Activated CD8-positive, alpha-beta T cell treated with anti-CD3 and anti-CD28 coated beads for 36 hours (primary cell): ENCODE measurements at regions not wholly inside any gene's neighbourhood (a gene's known extent, or its start where the extent isn't known, plus 50 kb on each side); places are given as distances from the start of the nearest gene placed in this dataset.
"Not testable (repeated sequence)": the region's sequence is repeated elsewhere in the genome, so short reads cannot be mapped to it uniquely, and the experiment has no call there.

Experiments used
- ATAC-seq: fragments of 200-7000 bp; cut with Tn5 transposase; one replicate; pipeline ENCODE4 v1.10.0; 2021; ENCODE audit warnings: mild to moderate bottlenecking, moderate library complexity
- CTCF ChIA-PET: fragments of 350-600 bp; sonication (Branson Sonifier 250); formaldehyde crosslinking; loops from one replicate; lab custom pipeline; 2021; ENCODE audit warnings: antibody characterized with exemption; lab: Charles Lee
- POLR2A ChIA-PET: fragments of 350-600 bp; sonication (Branson Sonifier 250); formaldehyde crosslinking; loops from one replicate; lab custom pipeline; 2021; ENCODE audit warnings: antibody characterized with exemption; lab: Charles Lee
- DNase-seq: peaks from one replicate; pipeline ENCODE4 v3.0.0-alpha.2; 2020
- H3K27ac Mint-ChIP-seq: one replicate; pipeline ENCODE4 v1.8.0; 2021; ENCODE audit warnings: mild to moderate bottlenecking, mixed read lengths
- H3K27me3 Mint-ChIP-seq: one replicate; pipeline ENCODE4 v1.8.0; 2021; ENCODE audit warnings: mixed read lengths
- H3K36me3 Mint-ChIP-seq: one replicate; pipeline ENCODE4 v1.8.0; 2021; ENCODE audit warnings: low read depth, mixed read lengths
- H3K4me1 Mint-ChIP-seq: one replicate; pipeline ENCODE4 v1.8.0; 2021; ENCODE audit warnings: low read depth, mixed read lengths
- H3K4me3 Mint-ChIP-seq: one replicate; pipeline ENCODE4 v1.8.0; 2021; ENCODE audit warnings: mild to moderate bottlenecking, moderate library complexity, mixed read lengths
- H3K9me3 Mint-ChIP-seq: one replicate; pipeline ENCODE4 v1.8.0; 2021; ENCODE audit warnings: mixed read lengths
- CTCF ChIP-seq: fragments of 200-600 bp; IDR thresholded peaks from one replicate; pipeline ENCODE4 v1.8.0; 2022; ENCODE audit warnings: antibody characterized with exemption, mild to moderate bottlenecking
- intact Hi-C: fragments of 100-400 bp; cut with micrococcal nuclease; formaldehyde crosslinking; loops from one replicate; pipeline ENCODE4 v1.10.0; 2022

- no peaks in the 10 kb centered on the region for H3K9me3 Mint-ChIP-seq
- ATAC-seq (no peak), DNase-seq (no peak)
- no peak for TF ChIP-seq CTCF
- H3K36me3 Mint-ChIP-seq: no peaks in the 10 kb centered on the region
- H3K4me1 Mint-ChIP-seq: no peaks in the 10 kb centered on the region
- POLR2A ChIA-PET: no interaction called here
- no peak overlapping the region for H3K27ac Mint-ChIP-seq
- H3K4me3 Mint-ChIP-seq: no peak overlapping the region
- intact Hi-C loops: no loop called here
- H3K27me3 Mint-ChIP-seq: peaks cover 5% of the 10 kb centered on the region
- CTCF ChIA-PET: no interaction called here
Measured at GRCh38 chr11:116044520-116044919, 540.3 kb upstream of the CADM1 start.

- POLR2A ChIA-PET: no interaction called here
- DNase-seq (no peak), ATAC-seq (no peak)
- no peaks in the 10 kb centered on the region for H3K4me1 Mint-ChIP-seq
- peaks cover 5% of the 10 kb centered on the region for H3K27me3 Mint-ChIP-seq
- no peaks in the 10 kb centered on the region for H3K9me3 Mint-ChIP-seq
- no peak overlapping the region for H3K27ac Mint-ChIP-seq
- CTCF ChIA-PET: no interaction called here
- TF ChIP-seq CTCF: no peak
- intact Hi-C loops: no loop called here
- no peak overlapping the region for H3K4me3 Mint-ChIP-seq
- no peaks in the 10 kb centered on the region for H3K36me3 Mint-ChIP-seq
Measured at GRCh38 chr11:116043857-116044256, 539.6 kb upstream of the CADM1 start.

- H3K4me1 Mint-ChIP-seq, ATAC-seq, H3K4me3 Mint-ChIP-seq, intact Hi-C loops, H3K27ac Mint-ChIP-seq, POLR2A ChIA-PET, CTCF ChIA-PET, H3K36me3 Mint-ChIP-seq, H3K27me3 Mint-ChIP-seq, H3K9me3 Mint-ChIP-seq, DNase-seq: not testable (repeated sequence)
Measured at GRCh38 chr11:116043059-116043458, 538.8 kb upstream of the CADM1 start.

- H3K27ac Mint-ChIP-seq: no peak overlapping the region
- CTCF ChIA-PET: no interaction called here
- H3K4me1 Mint-ChIP-seq: no peaks in the 10 kb centered on the region
- POLR2A ChIA-PET: no interaction called here
- ATAC-seq (no peak), DNase-seq (no peak)
- H3K4me3 Mint-ChIP-seq: no peak overlapping the region
- peaks cover 5% of the 10 kb centered on the region for H3K27me3 Mint-ChIP-seq
- TF ChIP-seq CTCF: no peak
- H3K36me3 Mint-ChIP-seq: no peaks in the 10 kb centered on the region
- H3K9me3 Mint-ChIP-seq: no peaks in the 10 kb centered on the region
- intact Hi-C loops: no loop called here
Measured at GRCh38 chr11:116042146-116042545, 537.9 kb upstream of the CADM1 start.

GRCh38 chr11:116037861-116038260 lies 533.6 kb upstream of the CADM1 start:
- Mint-ChIP-seq H3K36me3 (no peaks in the 10 kb centered on the region), H3K27me3 (peaks cover 3% of the 10 kb centered on the region), H3K4me1 (no peaks in the 10 kb centered on the region), H3K4me3 (no peak overlapping the region), H3K27ac (no peak overlapping the region), H3K9me3 (no peaks in the 10 kb centered on the region)
- ChIA-PET CTCF (no interaction called here), POLR2A (no interaction called here)
- intact Hi-C loops: no loop called here
- ATAC-seq (no peak), DNase-seq (no peak)
- TF ChIP-seq CTCF: no peak

- Mint-ChIP-seq H3K9me3 (no peaks in the 10 kb centered on the region), H3K36me3 (no peaks in the 10 kb centered on the region), H3K4me1 (no peaks in the 10 kb centered on the region), H3K27ac (no peak overlapping the region), H3K4me3 (no peak overlapping the region), H3K27me3 (no peaks in the 10 kb centered on the region)
- ChIA-PET POLR2A (no interaction called here), CTCF (no interaction called here)
- no peak for ATAC-seq
- no peak for TF ChIP-seq CTCF
- intact Hi-C loops: no loop called here
- no peak for DNase-seq
Measured at GRCh38 chr11:116035977-116036376, 531.8 kb upstream of the CADM1 start.
